ENCODE measurements at regions not wholly inside any gene's neighbourhood (a gene's known extent, or its start where the extent isn't known, plus 50 kb on each side); places are given as distances from the start of the nearest gene placed in this dataset.
"Not testable (repeated sequence)": the region's sequence is repeated elsewhere in the genome, so short reads cannot be mapped to it uniquely, and the experiment has no call there.

DNA sequence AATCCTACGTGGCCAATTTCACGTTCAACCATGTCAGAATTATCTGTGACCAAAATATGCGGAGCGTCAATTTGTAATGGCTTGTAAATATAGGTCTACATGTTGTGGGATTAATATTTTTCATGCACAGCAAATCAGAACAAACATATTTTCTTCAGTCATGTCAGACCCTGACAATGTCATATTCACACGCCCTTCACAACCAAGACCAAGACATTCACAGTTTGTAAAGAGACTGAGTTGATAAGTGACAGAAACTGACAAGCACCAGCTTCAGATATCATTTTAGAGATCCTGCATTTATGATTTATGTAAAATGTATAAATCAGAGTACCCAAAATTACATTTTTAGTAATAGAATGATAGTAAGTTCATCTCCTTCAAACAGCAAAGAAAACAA is 57.3 kb upstream of the NOVA1 start:
- H3K9me2 ChIP-seq (ENCODE audit: insufficient read depth, low read length): no peaks in the 10 kb centered on the region
- no peaks in the 10 kb centered on the region for H3K27me3 ChIP-seq (ENCODE audit: insufficient read depth, low read depth, low read length)
- no peaks in the 10 kb centered on the region for H3K9me3 ChIP-seq (ENCODE audit: low read length)
- no peaks in the 10 kb centered on the region for H3K79me2 ChIP-seq (replicated peaks; ENCODE audit: insufficient read depth, low read length)
- no peak overlapping the region for H3K27ac ChIP-seq (ENCODE audit: low read length)
- no peak overlapping the region for H3K9ac ChIP-seq (ENCODE audit: low read length)
- no peaks in the 10 kb centered on the region for H3F3A ChIP-seq (ENCODE audit: insufficient read depth, low read length, poor library complexity, severe bottlenecking)
- peak overlapping the region; percentile 5 for H3K4me2 ChIP-seq (ENCODE audit: low read length)
- no peaks in the 10 kb centered on the region for H4K20me1 ChIP-seq (ENCODE audit: insufficient read depth)
- H3K4me3 ChIP-seq (ENCODE audit: low read length): no peak overlapping the region
- no peak overlapping the region for H2AFZ ChIP-seq (ENCODE audit: low read depth, low read length)
- H3K36me3 ChIP-seq (ENCODE audit: insufficient read depth, low read length): no peaks in the 10 kb centered on the region
- TF ChIP-seq EP300 (conservative IDR thresholded peaks at IDR 0.05; ENCODE audit: poor library complexity, severe bottlenecking) (peak; percentile 95), RAD21 (conservative IDR thresholded peaks at IDR 0.05) (no peak), SMC3 (conservative IDR thresholded peaks at IDR 0.05; ENCODE audit: poor library complexity) (no peak), TAF1 (IDR thresholded peaks at IDR 0.05; ENCODE audit: low read depth) (no peak), EZH2 (IDR thresholded peaks at IDR 0.05; ENCODE audit: borderline replicate concordance, insufficient read depth, low read length, poor library complexity, severe bottlenecking) (no peak), POLR2AphosphoS5 (IDR thresholded peaks at IDR 0.05) (peak; percentile 75)
- TF ChIP-seq, protein P1, sequence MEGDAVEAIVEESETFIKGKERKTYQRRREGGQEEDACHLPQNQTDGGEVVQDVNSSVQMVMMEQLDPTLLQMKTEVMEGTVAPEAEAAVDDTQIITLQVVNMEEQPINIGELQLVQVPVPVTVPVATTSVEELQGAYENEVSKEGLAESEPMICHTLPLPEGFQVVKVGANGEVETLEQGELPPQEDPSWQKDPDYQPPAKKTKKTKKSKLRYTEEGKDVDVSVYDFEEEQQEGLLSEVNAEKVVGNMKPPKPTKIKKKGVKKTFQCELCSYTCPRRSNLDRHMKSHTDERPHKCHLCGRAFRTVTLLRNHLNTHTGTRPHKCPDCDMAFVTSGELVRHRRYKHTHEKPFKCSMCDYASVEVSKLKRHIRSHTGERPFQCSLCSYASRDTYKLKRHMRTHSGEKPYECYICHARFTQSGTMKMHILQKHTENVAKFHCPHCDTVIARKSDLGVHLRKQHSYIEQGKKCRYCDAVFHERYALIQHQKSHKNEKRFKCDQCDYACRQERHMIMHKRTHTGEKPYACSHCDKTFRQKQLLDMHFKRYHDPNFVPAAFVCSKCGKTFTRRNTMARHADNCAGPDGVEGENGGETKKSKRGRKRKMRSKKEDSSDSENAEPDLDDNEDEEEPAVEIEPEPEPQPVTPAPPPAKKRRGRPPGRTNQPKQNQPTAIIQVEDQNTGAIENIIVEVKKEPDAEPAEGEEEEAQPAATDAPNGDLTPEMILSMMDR (IDR thresholded peaks at IDR 0.05; ENCODE audit: poor library complexity, severe bottlenecking): no peak
- TF ChIP-seq, protein P2, sequence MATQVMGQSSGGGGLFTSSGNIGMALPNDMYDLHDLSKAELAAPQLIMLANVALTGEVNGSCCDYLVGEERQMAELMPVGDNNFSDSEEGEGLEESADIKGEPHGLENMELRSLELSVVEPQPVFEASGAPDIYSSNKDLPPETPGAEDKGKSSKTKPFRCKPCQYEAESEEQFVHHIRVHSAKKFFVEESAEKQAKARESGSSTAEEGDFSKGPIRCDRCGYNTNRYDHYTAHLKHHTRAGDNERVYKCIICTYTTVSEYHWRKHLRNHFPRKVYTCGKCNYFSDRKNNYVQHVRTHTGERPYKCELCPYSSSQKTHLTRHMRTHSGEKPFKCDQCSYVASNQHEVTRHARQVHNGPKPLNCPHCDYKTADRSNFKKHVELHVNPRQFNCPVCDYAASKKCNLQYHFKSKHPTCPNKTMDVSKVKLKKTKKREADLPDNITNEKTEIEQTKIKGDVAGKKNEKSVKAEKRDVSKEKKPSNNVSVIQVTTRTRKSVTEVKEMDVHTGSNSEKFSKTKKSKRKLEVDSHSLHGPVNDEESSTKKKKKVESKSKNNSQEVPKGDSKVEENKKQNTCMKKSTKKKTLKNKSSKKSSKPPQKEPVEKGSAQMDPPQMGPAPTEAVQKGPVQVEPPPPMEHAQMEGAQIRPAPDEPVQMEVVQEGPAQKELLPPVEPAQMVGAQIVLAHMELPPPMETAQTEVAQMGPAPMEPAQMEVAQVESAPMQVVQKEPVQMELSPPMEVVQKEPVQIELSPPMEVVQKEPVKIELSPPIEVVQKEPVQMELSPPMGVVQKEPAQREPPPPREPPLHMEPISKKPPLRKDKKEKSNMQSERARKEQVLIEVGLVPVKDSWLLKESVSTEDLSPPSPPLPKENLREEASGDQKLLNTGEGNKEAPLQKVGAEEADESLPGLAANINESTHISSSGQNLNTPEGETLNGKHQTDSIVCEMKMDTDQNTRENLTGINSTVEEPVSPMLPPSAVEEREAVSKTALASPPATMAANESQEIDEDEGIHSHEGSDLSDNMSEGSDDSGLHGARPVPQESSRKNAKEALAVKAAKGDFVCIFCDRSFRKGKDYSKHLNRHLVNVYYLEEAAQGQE (IDR thresholded peaks at IDR 0.05; ENCODE audit: borderline replicate concordance): no peak

DNA sequence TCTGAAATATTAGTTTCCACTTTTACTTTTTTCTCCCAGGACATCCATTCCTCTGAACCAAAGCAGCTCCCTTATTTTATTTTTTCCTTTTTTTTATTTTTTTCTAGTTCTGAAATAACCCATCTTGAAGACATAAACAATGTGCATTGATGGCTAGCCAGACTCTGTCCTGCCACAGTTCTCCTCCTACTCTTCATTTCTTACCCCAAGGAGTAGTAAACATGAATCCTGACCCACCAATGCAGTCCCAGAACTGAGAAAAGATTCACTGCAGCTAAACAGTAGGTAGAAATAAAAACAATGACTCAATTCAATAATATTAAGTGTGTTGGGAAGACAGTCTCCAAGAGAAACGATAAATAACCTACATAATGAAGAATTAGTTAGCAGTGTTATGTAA is 65.7 kb upstream of the NOVA1 start:
- no peaks in the 10 kb centered on the region for H3K36me3 ChIP-seq (ENCODE audit: insufficient read depth, low read length)
- H3K9ac ChIP-seq (ENCODE audit: low read length): no peak overlapping the region
- H3K79me2 ChIP-seq (replicated peaks; ENCODE audit: insufficient read depth, low read length): no peaks in the 10 kb centered on the region
- H3F3A ChIP-seq (ENCODE audit: insufficient read depth, low read length, poor library complexity, severe bottlenecking): no peaks in the 10 kb centered on the region
- no peaks in the 10 kb centered on the region for H3K27me3 ChIP-seq (ENCODE audit: insufficient read depth, low read depth, low read length)
- no peak overlapping the region for H3K4me3 ChIP-seq (ENCODE audit: low read length)
- H3K9me3 ChIP-seq (ENCODE audit: low read length): no peaks in the 10 kb centered on the region
- TF ChIP-seq TAF1 (IDR thresholded peaks at IDR 0.05; ENCODE audit: low read depth) (no peak), RAD21 (conservative IDR thresholded peaks at IDR 0.05) (no peak), SMC3 (conservative IDR thresholded peaks at IDR 0.05; ENCODE audit: poor library complexity) (no peak)
- TF ChIP-seq, protein P2 (IDR thresholded peaks at IDR 0.05; ENCODE audit: borderline replicate concordance): no peak
- H2AFZ ChIP-seq (ENCODE audit: low read depth, low read length): peak overlapping the region; percentile 38
- no peaks in the 10 kb centered on the region for H3K9me2 ChIP-seq (ENCODE audit: insufficient read depth, low read length)
- peak overlapping the region; percentile 20 for H3K4me2 ChIP-seq (ENCODE audit: low read length)
- H4K20me1 ChIP-seq (ENCODE audit: insufficient read depth): no peaks in the 10 kb centered on the region
- H3K27ac ChIP-seq (ENCODE audit: low read length): peak overlapping the region; percentile 10

- H3K27ac ChIP-seq (ENCODE audit: low read length); H4K20me1 ChIP-seq (ENCODE audit: insufficient read depth); H3K79me2 ChIP-seq (replicated peaks; ENCODE audit: insufficient read depth, low read length); H3K9ac ChIP-seq (ENCODE audit: low read length); H3K9me2 ChIP-seq (ENCODE audit: insufficient read depth, low read length); H2AFZ ChIP-seq (ENCODE audit: low read depth, low read length); H3K36me3 ChIP-seq (ENCODE audit: insufficient read depth, low read length); H3K4me3 ChIP-seq (ENCODE audit: low read length); H3F3A ChIP-seq (ENCODE audit: insufficient read depth, low read length, poor library complexity, severe bottlenecking); H3K4me2 ChIP-seq (ENCODE audit: low read length); H3K9me3 ChIP-seq (ENCODE audit: low read length); H3K27me3 ChIP-seq (ENCODE audit: insufficient read depth, low read depth, low read length): not testable (repeated sequence)
These were observed 81.0 kb upstream of the NOVA1 start for GRCh38 chr14:26678732-26679420.
